Superior temporal gyrus (tissue), 1 donor: ENCODE measurements at regions not wholly inside any gene's neighbourhood (a gene's known extent, or its start where the extent isn't known, plus 50 kb on each side); places are given as distances from the start of the nearest gene placed in this dataset.

Source experiments
- DNase-seq: peaks from one replicate; pipeline ENCODE4 v3.0.0-alpha.2; 2016; ENCODE audit errors: extremely low spot score

GRCh38 chr7:128167791-128168666 is 73.0 kb upstream of the LEP start:
- DNase-seq: peak; percentile 9

GRCh38 chr7:128168667-128169210 is 72.3 kb upstream of the LEP start:
- no peak for DNase-seq

- DNase-seq: no peak
Measured at GRCh38 chr7:128170461-128170860, 70.6 kb upstream of the LEP start.

- no peak for DNase-seq
Measured at GRCh38 chr7:128171342-128171918, 69.6 kb upstream of the LEP start.

GRCh38 chr7:128172151-128172550 is 68.9 kb upstream of the LEP start:
- no peak for DNase-seq

- DNase-seq: no peak
Measured at GRCh38 chr7:128172963-128173362, 68.1 kb upstream of the LEP start.

GRCh38 chr7:128174386-128174785 is 66.7 kb upstream of the LEP start:
- DNase-seq: no peak

GRCh38 chr7:128176696-128177095 is 64.4 kb upstream of the LEP start:
- DNase-seq: no peak

- DNase-seq: no peak
Measured at GRCh38 chr7:128177768-128178550, 63.1 kb upstream of the LEP start.

- DNase-seq: no peak
Measured at GRCh38 chr7:128178611-128179010, 62.5 kb upstream of the LEP start.

- DNase-seq: peak; percentile 74
Measured at GRCh38 chr7:128188396-128189230, 52.5 kb upstream of the LEP start.

GRCh38 chr7:128189231-128189930 is 51.7 kb upstream of the LEP start:
- no peak for DNase-seq

- DNase-seq: no peak
Measured at GRCh38 chr7:128190051-128190647, 50.9 kb upstream of the LEP start.

GRCh38 chr7:128191136-128191844 is 49.8 kb upstream of the LEP start:
- no peak for DNase-seq
